HL-60 (cell line): ENCODE measurements at regions not wholly inside any gene's neighbourhood (a gene's known extent, or its start where the extent isn't known, plus 50 kb on each side); places are given as distances from the start of the nearest gene placed in this dataset.

Experiments
- DNase-seq, 2 experiments: peaks; one replicate each; pipeline ENCODE4 v3.0.0-alpha.2; 2010 to 2020; ENCODE audit warnings: low read depth in 1 of 2, low spot score in 1 of 2
- H3K27ac ChIP-seq: fragments of 250-450 bp; sonication (Bioruptor Pico); replicated peaks from 2 replicates; pipeline ENCODE4 v1.5.1; 2020; ENCODE audit warnings: mild to moderate bottlenecking, moderate library complexity
- H3K27me3 ChIP-seq: fragments of 250-450 bp; sonication (Bioruptor Pico); 2 replicates; pipeline ENCODE4 v1.5.1; 2021; ENCODE audit warnings: mild to moderate bottlenecking, moderate library complexity; ENCODE audit not compliant: insufficient read depth, poor library complexity, severe bottlenecking
- H3K4me3 ChIP-seq: replicated peaks from 2 replicates; pipeline ENCODE4 v1.5.1; 2011; ENCODE audit warnings: mild to moderate bottlenecking, control low read depth, low read length; ENCODE audit not compliant: insufficient read depth
- GABPA ChIP-seq: IDR thresholded peaks from 2 replicates; pipeline ENCODE4 v1.6.1; 2012; ENCODE audit warnings: low read depth
- POLR2AphosphoS5 ChIP-seq: IDR thresholded peaks from 2 replicates; pipeline ENCODE4 v1.6.1; 2012; ENCODE audit warnings: low read depth
- SPI1 ChIP-seq: IDR thresholded peaks from 2 replicates; pipeline ENCODE4 v1.6.1; 2012; ENCODE audit warnings: low read depth, mild to moderate bottlenecking, borderline replicate concordance
- TF ChIP-seq, protein P1 (sequence below): IDR thresholded peaks from one replicate; pipeline ENCODE4 v1.5.1; 2011; ENCODE audit warnings: low read length, control low read depth, inconsistent platforms; ENCODE audit not compliant: insufficient read depth
- TF ChIP-seq, protein P2 (sequence below): IDR thresholded peaks from 2 replicates; pipeline ENCODE4 v1.6.1; 2012; ENCODE audit warnings: low read depth; ENCODE audit not compliant: insufficient replicate concordance

DNA sequence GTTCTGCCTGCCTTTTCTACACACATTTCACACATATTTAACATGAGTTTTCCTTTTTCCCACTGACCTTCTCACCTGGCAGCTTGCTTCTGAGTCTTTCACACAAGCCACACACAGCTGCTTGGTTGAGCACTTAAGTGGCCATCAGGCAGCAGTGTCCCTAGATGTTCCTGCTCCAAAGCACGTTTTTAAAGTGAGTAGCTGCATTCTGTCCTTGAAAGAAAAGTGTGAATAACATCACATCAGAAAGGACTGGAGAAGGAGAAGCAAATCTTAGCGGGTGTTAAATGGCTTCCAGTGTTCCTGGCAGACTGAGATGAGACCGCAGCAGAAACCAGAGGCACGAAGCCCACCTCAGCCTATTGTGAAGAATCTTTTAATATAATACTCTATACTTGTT lies 209.2 kb upstream of the IRX4 start:
- TF ChIP-seq, protein P1, sequence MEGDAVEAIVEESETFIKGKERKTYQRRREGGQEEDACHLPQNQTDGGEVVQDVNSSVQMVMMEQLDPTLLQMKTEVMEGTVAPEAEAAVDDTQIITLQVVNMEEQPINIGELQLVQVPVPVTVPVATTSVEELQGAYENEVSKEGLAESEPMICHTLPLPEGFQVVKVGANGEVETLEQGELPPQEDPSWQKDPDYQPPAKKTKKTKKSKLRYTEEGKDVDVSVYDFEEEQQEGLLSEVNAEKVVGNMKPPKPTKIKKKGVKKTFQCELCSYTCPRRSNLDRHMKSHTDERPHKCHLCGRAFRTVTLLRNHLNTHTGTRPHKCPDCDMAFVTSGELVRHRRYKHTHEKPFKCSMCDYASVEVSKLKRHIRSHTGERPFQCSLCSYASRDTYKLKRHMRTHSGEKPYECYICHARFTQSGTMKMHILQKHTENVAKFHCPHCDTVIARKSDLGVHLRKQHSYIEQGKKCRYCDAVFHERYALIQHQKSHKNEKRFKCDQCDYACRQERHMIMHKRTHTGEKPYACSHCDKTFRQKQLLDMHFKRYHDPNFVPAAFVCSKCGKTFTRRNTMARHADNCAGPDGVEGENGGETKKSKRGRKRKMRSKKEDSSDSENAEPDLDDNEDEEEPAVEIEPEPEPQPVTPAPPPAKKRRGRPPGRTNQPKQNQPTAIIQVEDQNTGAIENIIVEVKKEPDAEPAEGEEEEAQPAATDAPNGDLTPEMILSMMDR = no peak
- TF ChIP-seq POLR2AphosphoS5 (no peak), GABPA (no peak), SPI1 (no peak)
- TF ChIP-seq, protein P2, sequence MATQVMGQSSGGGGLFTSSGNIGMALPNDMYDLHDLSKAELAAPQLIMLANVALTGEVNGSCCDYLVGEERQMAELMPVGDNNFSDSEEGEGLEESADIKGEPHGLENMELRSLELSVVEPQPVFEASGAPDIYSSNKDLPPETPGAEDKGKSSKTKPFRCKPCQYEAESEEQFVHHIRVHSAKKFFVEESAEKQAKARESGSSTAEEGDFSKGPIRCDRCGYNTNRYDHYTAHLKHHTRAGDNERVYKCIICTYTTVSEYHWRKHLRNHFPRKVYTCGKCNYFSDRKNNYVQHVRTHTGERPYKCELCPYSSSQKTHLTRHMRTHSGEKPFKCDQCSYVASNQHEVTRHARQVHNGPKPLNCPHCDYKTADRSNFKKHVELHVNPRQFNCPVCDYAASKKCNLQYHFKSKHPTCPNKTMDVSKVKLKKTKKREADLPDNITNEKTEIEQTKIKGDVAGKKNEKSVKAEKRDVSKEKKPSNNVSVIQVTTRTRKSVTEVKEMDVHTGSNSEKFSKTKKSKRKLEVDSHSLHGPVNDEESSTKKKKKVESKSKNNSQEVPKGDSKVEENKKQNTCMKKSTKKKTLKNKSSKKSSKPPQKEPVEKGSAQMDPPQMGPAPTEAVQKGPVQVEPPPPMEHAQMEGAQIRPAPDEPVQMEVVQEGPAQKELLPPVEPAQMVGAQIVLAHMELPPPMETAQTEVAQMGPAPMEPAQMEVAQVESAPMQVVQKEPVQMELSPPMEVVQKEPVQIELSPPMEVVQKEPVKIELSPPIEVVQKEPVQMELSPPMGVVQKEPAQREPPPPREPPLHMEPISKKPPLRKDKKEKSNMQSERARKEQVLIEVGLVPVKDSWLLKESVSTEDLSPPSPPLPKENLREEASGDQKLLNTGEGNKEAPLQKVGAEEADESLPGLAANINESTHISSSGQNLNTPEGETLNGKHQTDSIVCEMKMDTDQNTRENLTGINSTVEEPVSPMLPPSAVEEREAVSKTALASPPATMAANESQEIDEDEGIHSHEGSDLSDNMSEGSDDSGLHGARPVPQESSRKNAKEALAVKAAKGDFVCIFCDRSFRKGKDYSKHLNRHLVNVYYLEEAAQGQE = no peak
- H3K27ac ChIP-seq = no peak overlapping the region
- no peak for DNase-seq
- no peaks in the 10 kb centered on the region for H3K27me3 ChIP-seq
- no peak overlapping the region for H3K4me3 ChIP-seq

DNA sequence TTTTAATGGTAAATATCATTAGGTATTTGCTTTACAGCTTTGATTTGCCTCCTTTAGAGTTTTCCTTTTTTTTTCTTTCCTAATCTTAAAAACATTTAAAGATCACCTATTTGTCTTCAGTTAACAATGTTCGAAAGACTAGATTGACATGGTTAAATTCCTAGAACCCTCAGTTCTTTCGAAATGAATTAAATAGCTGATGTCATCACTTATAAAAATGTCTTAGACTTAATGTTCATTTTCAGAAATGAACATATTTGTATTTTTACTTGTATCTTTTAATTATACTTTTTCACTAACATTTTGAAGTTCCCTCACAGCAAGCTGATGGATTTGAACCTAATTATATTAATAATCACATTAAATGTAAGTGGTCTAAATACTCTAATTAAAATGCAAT lies 205.3 kb upstream of the IRX4 start:
- no peak for DNase-seq
- TF ChIP-seq, protein P1 = no peak
- TF ChIP-seq GABPA (no peak), SPI1 (no peak), POLR2AphosphoS5 (no peak)
- TF ChIP-seq, protein P2 = no peak
- no peak overlapping the region for H3K27ac ChIP-seq
- no peaks in the 10 kb centered on the region for H3K27me3 ChIP-seq
- no peak overlapping the region for H3K4me3 ChIP-seq

DNA sequence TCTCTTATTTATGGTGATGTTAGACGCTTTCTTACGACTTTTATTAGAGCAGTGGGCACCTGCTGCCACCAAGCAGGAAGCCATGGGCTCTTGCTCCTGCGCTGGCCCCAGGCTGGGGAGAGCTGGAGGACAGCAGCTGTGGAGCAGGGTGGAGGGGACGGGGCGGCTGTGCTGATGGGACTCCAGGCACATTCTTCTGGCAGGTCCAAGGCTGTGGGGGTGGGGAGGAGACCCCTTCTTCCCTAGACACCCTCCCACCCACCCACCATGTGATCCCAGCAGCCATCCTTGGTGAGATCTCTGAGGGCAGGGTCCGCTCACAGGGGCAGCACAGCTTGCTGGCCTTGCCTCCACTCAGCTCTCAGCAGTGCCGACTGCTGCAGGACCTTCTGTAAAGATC lies 192.6 kb upstream of the IRX4 start:
- no peak for DNase-seq
- H3K27me3 ChIP-seq = no peaks in the 10 kb centered on the region
- H3K27ac ChIP-seq = no peak overlapping the region
- TF ChIP-seq, protein P2 = no peak
- TF ChIP-seq SPI1 (no peak), GABPA (no peak), POLR2AphosphoS5 (no peak)
- TF ChIP-seq, protein P1 = no peak
- no peak overlapping the region for H3K4me3 ChIP-seq
